Retinal pigment epithelial cell (primary cell): ENCODE measurements at regions not wholly inside any gene's neighbourhood (a gene's known extent, or its start where the extent isn't known, plus 50 kb on each side); places are given as distances from the start of the nearest gene placed in this dataset.
A peak's percentile ranks its signal among the peaks of the same experiment; 100 is the strongest.

ENCODE experiments used
- DNase-seq: peaks from one replicate; pipeline ENCODE4 v3.0.0-alpha.2; 2010; ENCODE audit warnings: low read depth
- H3K4me3 ChIP-seq: 2 replicates; pipeline ENCODE4 v1.5.1; 2011; ENCODE audit warnings: mild to moderate bottlenecking, low read length, control low read depth, moderate library complexity
- TF ChIP-seq, protein P1 (sequence below): conservative IDR thresholded peaks from 2 replicates; pipeline ENCODE4 v1.5.1; 2011; ENCODE audit warnings: low read depth, low read length, control low read depth, inconsistent platforms

GRCh38 chr4:133995243-133995960, 206.2 kb downstream of the PABPC4L start:
- H3K4me3 ChIP-seq, result no peak overlapping the region
- DNase-seq, result no peak
- TF ChIP-seq, protein P1, sequence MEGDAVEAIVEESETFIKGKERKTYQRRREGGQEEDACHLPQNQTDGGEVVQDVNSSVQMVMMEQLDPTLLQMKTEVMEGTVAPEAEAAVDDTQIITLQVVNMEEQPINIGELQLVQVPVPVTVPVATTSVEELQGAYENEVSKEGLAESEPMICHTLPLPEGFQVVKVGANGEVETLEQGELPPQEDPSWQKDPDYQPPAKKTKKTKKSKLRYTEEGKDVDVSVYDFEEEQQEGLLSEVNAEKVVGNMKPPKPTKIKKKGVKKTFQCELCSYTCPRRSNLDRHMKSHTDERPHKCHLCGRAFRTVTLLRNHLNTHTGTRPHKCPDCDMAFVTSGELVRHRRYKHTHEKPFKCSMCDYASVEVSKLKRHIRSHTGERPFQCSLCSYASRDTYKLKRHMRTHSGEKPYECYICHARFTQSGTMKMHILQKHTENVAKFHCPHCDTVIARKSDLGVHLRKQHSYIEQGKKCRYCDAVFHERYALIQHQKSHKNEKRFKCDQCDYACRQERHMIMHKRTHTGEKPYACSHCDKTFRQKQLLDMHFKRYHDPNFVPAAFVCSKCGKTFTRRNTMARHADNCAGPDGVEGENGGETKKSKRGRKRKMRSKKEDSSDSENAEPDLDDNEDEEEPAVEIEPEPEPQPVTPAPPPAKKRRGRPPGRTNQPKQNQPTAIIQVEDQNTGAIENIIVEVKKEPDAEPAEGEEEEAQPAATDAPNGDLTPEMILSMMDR, result no peak

DNA sequence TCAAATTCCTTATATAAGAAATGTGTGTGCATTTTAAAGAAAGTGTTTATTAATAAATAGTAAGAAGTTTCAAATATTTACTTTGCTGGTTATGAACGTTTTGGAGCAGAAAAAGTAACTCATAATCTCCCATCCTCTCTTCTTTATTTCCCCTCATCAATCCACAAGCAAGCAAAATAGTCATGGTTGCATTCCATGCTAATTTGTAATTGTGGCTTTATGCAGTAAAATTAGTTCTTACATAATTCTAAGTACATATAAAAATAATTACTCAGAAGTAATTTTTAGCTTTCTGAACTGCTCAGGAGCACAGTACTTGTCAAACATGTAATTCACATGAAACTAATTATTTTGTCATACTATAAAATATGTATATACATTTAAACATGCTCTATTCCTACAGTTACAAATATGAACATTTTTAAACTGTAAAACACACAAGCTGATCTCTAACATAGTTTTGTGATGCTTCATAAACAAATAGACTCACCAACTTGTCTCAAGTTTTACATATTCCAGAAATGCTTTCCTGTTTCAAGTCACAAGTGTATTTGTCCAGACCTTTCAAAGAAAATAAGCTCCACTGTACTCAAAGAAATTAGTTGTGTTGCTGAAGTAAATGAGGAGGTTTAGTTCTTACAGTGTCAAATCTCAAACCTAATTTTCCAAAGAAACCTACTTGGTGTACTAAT, 218.9 kb downstream of the PABPC4L start:
- H3K4me3 ChIP-seq, result no peak overlapping the region
- TF ChIP-seq, protein P1, result no peak
- DNase-seq, result no peak

GRCh38 chr4:133981327-133981726, 220.3 kb downstream of the PABPC4L start:
- no peak overlapping the region for H3K4me3 ChIP-seq
- DNase-seq, result no peak
- TF ChIP-seq, protein P1, result no peak

DNA sequence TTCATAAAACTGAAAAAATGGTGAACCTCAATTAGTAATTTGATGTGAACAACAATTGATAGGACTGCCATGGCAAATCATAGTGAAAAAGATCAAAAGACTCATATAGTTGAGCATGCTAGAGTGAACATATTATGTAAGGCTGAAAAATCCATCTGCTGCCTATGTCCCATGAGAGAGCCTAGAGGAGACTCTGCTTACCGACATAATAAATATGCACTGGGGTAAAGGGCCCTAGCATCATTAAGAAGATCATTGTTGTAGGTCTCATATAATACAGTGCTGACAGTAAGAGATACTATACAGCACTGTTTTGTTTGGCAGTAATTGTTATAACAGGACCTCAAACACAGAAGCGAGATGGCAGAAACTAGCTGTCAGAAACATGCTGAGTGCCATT, 229.0 kb downstream of the PABPC4L start:
- DNase-seq, result no peak
- H3K4me3 ChIP-seq, result no peak overlapping the region
- TF ChIP-seq, protein P1, result no peak

DNA sequence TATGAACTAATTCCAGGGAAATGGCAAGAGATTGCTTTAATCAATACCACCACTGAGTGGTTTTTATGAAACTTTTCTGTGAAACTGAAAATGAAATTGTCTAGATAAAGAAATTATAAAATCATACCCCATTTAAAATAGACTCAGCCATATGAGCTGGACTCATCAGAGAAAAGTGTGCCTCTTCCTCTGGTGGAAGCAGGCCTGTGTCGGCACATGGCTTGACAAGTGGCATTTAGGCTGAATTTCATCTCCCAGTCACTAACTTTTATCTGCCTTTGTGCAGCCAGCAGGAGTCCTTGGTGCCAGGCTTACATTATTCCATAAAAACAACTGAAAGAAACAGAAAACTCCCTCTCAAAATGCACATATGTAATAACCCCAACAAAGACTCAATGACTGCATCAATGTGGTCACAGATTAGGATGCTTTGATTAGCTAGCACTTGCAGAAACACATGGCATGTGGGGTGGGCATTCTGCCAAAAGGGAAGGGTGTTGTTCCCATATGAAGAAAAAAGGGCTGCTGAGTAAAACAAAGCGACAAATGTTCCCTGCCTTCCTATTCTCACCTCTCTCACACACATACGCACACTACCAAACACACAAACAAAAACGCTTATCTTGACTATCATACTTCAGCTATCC, 232.3 kb downstream of the PABPC4L start:
- DNase-seq, result peak; percentile 71
- TF ChIP-seq, protein P1, result no peak
- no peak overlapping the region for H3K4me3 ChIP-seq

GRCh38 chr4:133968174-133968573, 233.4 kb downstream of the PABPC4L start:
- no peak for DNase-seq
- TF ChIP-seq, protein P1, result no peak
- no peak overlapping the region for H3K4me3 ChIP-seq
